ENCODE measurements at regions not wholly inside any gene's neighbourhood (a gene's known extent, or its start where the extent isn't known, plus 50 kb on each side); places are given as distances from the start of the nearest gene placed in this dataset.

DNA sequence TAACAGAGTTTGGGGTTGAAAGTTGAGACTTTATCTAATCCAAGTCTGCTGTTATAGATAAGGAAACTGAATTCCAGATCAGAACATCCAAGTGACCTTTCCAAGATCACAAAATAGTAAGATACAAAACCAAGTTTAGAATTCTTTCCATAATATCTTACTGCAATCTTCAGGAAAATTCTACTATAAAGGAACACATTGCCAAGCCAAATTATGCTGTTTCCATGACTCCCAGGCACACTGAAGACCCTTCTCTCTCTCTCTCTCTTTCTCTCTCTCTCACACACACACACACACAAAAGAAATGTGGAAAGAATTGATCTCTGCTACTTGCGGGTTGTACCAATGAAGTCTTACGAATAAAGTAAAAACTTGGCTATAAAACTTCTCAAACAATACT lies 398.4 kb downstream of the METTL4 start:
- no peak for DNase-seq
- H3K9me3 Mint-ChIP-seq: no peaks in the 10 kb centered on the region
- no peaks in the 10 kb centered on the region for H3K36me3 Mint-ChIP-seq (ENCODE audit: low read depth)
- POLR2A ChIA-PET: no interaction called here
- no peaks in the 10 kb centered on the region for H3K27me3 Mint-ChIP-seq
- CTCF ChIA-PET: no interaction called here
- no peak overlapping the region for H3K27ac Mint-ChIP-seq
- H3K4me1 Mint-ChIP-seq: no peaks in the 10 kb centered on the region
- H3K4me3 Mint-ChIP-seq: no peak overlapping the region

GRCh38 chr18:2173486-2173885 lies 397.8 kb downstream of the METTL4 start:
- Mint-ChIP-seq H3K27me3 (no peaks in the 10 kb centered on the region), H3K27ac (no peak overlapping the region), H3K4me3 (no peak overlapping the region), H3K36me3 (ENCODE audit: low read depth) (no peaks in the 10 kb centered on the region), H3K4me1 (no peaks in the 10 kb centered on the region), H3K9me3 (no peaks in the 10 kb centered on the region)
- DNase-seq: no peak
- ChIA-PET CTCF (no interaction called here), POLR2A (no interaction called here)

GRCh38 chr18:2178036-2178435 lies 393.3 kb downstream of the METTL4 start:
- Mint-ChIP-seq H3K4me3 (no peak overlapping the region), H3K27ac (no peak overlapping the region), H3K27me3 (no peaks in the 10 kb centered on the region), H3K4me1 (no peaks in the 10 kb centered on the region), H3K36me3 (ENCODE audit: low read depth) (no peaks in the 10 kb centered on the region), H3K9me3 (no peaks in the 10 kb centered on the region)
- ChIA-PET CTCF (no interaction called here), POLR2A (no interaction called here)
- no peak for DNase-seq

DNA sequence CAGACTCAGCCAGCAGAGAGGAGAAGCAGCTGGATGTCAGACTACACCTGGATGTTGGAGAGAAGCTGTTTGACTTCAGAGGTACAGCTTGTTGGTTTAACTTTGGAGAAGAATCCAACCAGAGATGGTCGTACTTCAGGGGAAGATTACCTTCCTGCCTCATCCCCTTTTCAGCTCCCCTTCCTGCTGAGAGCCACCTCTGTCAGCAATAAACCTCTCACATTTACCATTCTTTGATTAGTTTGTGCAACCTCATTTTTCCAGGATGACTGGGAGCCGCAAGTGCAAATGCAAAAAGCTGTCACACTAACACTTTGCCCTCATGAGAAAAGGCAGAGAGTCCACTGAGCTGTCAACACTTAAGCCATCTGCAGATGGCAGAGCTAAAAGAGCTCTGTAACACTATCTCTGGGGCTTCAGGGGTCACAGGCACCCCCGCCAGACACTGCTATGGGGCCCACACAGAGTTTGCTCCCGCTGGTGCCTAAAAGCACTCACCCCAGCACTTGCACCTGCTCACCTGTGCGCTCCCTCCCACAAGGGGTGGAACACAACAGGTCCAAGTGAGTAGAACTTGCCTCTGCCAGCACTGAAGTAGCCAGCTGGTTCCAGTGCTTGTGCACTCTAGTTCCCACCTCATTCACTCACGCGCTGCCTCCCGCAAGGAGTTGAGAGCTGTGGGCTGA lies 391.7 kb downstream of the METTL4 start:
- CTCF ChIA-PET: no interaction called here
- no peak overlapping the region for H3K4me3 Mint-ChIP-seq

DNA sequence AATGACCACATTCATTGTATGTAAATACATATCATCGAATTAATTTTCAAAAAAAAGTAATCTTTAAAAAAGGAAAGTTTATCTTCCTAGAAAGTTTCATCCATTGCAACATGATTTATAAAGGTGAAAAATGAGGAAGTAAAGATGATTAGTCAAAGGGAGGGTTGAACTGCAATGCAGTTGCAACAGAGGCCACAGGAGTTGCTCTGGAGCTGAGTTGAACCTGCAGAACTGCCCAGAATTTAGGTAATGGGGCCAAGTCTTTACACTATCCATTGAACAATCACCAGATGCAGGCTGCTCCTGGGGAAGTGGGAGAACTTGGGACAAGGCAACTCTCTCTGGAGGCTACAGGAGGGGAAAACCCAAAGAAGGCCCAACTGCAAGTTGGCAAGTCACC lies 390.7 kb downstream of the METTL4 start:
- POLR2A ChIA-PET: no interaction called here
- H3K36me3 Mint-ChIP-seq (ENCODE audit: low read depth): no peaks in the 10 kb centered on the region

More for the DNA sequence above, 391.7 kb downstream of the METTL4 start:
- Mint-ChIP-seq H3K27ac (no peak overlapping the region), H3K27me3 (no peaks in the 10 kb centered on the region), H3K9me3 (no peaks in the 10 kb centered on the region), H3K4me1 (no peaks in the 10 kb centered on the region), H3K36me3 (ENCODE audit: low read depth) (no peaks in the 10 kb centered on the region)
- no peak for DNase-seq
- POLR2A ChIA-PET: no interaction called here

GRCh38 chr18:2183432-2183831 lies 387.9 kb downstream of the METTL4 start:
- Mint-ChIP-seq H3K4me3 (no peak overlapping the region), H3K36me3 (ENCODE audit: low read depth) (no peaks in the 10 kb centered on the region), H3K4me1 (no peaks in the 10 kb centered on the region), H3K27me3 (no peaks in the 10 kb centered on the region), H3K9me3 (no peaks in the 10 kb centered on the region), H3K27ac (no peak overlapping the region)
- ChIA-PET POLR2A (no interaction called here), CTCF (no interaction called here)
- no peak for DNase-seq

More for the DNA sequence above, 390.7 kb downstream of the METTL4 start:
- H3K4me3 Mint-ChIP-seq: no peak overlapping the region
- H3K27me3 Mint-ChIP-seq: no peaks in the 10 kb centered on the region
- H3K27ac Mint-ChIP-seq: no peak overlapping the region
- DNase-seq: no peak
- no peaks in the 10 kb centered on the region for H3K4me1 Mint-ChIP-seq
- H3K9me3 Mint-ChIP-seq: no peaks in the 10 kb centered on the region
- CTCF ChIA-PET: no interaction called here

- ChIA-PET CTCF (no interaction called here), POLR2A (no interaction called here)
- Mint-ChIP-seq H3K4me3 (no peak overlapping the region), H3K36me3 (ENCODE audit: low read depth) (no peaks in the 10 kb centered on the region), H3K4me1 (no peaks in the 10 kb centered on the region), H3K9me3 (no peaks in the 10 kb centered on the region), H3K27me3 (no peaks in the 10 kb centered on the region), H3K27ac (no peak overlapping the region)
- DNase-seq: no peak
Measured at GRCh38 chr18:2186967-2187366, 384.3 kb downstream of the METTL4 start.

DNA sequence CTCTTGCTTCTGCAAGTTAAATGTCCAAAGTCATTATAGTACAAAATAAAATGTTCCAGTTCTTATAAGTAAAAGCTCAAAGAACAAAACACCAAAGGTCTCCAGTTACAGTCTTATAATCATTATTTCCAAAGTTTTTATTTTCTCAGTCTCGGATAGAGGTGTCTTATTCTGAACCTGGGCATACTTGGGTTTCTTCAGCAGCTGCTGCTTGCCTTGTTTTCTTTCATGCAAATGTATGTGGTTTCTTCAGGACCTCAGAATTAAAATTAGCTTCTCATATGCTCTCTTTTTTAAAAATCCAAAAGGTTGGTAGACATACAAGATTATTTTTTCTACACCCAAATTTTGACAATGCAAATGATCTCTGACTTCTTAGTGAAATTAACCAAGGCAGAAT lies 383.0 kb downstream of the METTL4 start:
- ChIA-PET CTCF (no interaction called here), POLR2A (no interaction called here)
- Mint-ChIP-seq H3K4me3 (no peak overlapping the region), H3K36me3 (ENCODE audit: low read depth) (no peaks in the 10 kb centered on the region), H3K9me3 (no peaks in the 10 kb centered on the region), H3K4me1 (no peaks in the 10 kb centered on the region), H3K27ac (no peak overlapping the region), H3K27me3 (no peaks in the 10 kb centered on the region)
- no peak for DNase-seq

- no peaks in the 10 kb centered on the region for H3K36me3 Mint-ChIP-seq (ENCODE audit: low read depth)
- no peak overlapping the region for H3K27ac Mint-ChIP-seq
- no peaks in the 10 kb centered on the region for H3K27me3 Mint-ChIP-seq
- H3K4me3 Mint-ChIP-seq: no peak overlapping the region
- DNase-seq: no peak
- CTCF ChIA-PET: no interaction called here
- POLR2A ChIA-PET: no interaction called here
- no peaks in the 10 kb centered on the region for H3K9me3 Mint-ChIP-seq
- no peaks in the 10 kb centered on the region for H3K4me1 Mint-ChIP-seq
Measured at GRCh38 chr18:2191180-2191790, 380.0 kb downstream of the METTL4 start.

DNA sequence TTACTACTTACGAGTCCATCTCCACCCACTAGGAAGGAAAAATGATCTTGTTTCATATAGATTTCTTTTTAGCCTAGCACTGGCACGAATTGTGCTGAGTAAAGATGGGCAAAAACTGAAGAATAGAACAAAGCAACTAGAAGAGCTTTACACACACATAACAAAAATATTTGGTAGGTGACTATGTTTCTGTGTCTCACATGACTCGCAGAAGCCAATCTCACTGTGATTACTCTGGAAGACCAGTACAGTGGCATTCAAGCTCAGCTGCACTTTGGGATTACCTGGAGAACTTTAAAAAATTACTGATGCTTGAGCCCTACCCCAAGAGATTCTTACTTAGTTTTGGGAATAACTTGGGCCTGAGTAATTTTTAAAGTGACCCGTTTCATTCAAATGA lies 378.7 kb downstream of the METTL4 start:
- no peaks in the 10 kb centered on the region for H3K27me3 Mint-ChIP-seq
- POLR2A ChIA-PET: no interaction called here
- H3K36me3 Mint-ChIP-seq (ENCODE audit: low read depth): no peaks in the 10 kb centered on the region
- no peak overlapping the region for H3K27ac Mint-ChIP-seq
- CTCF ChIA-PET: no interaction called here
- no peak overlapping the region for H3K4me3 Mint-ChIP-seq
- H3K4me1 Mint-ChIP-seq: no peaks in the 10 kb centered on the region
- H3K9me3 Mint-ChIP-seq: no peaks in the 10 kb centered on the region
- no peak for DNase-seq

DNA sequence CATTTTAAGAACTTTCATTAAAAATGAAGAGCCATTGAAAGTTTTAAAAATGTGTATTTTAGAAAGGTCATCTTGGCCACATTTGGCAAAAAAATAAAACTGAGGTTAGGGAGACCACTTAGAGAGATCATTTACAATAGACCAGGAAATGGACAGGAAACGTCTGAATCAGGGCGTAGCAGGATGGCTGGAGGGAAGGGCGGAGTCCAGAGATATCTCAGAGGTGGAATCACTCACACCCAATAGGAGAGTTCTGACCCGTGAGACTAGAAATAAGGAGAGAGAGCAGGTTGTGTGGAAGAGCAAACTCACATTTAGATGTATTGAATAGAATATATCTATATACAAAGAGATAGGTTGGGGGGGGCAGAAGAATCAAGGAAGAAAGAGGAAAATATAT lies 373.4 kb downstream of the METTL4 start:
- ChIA-PET POLR2A (no interaction called here), CTCF (no interaction called here)
- no peak overlapping the region for H3K4me3 Mint-ChIP-seq
- no peaks in the 10 kb centered on the region for H3K36me3 Mint-ChIP-seq (ENCODE audit: low read depth)
- H3K4me1 Mint-ChIP-seq: no peaks in the 10 kb centered on the region
- no peaks in the 10 kb centered on the region for H3K27me3 Mint-ChIP-seq
- no peak overlapping the region for H3K27ac Mint-ChIP-seq
- no peaks in the 10 kb centered on the region for H3K9me3 Mint-ChIP-seq
- no peak for DNase-seq

DNA sequence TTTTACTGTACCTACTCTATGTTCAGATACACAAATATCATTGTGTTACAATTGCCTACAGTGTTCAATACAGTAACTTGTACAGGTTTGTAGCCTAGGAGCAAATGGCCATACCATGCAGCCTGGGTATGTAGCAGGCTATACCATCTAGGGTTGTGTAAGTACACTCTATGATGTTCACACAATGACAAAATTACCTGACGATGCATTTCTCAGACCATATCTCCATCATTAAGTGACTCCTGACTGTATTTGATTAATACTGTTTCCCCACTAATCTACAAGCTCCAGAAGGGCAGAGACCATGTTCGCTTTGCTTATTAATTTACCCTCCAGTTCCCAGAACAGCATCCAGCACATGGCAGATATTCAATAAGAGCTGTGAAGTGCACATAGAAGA lies 372.2 kb downstream of the METTL4 start:
- DNase-seq: no peak
- ChIA-PET CTCF (no interaction called here), POLR2A (no interaction called here)
- H3K27ac Mint-ChIP-seq: no peak overlapping the region
- no peaks in the 10 kb centered on the region for H3K9me3 Mint-ChIP-seq
- H3K36me3 Mint-ChIP-seq (ENCODE audit: low read depth): no peaks in the 10 kb centered on the region
- no peaks in the 10 kb centered on the region for H3K4me1 Mint-ChIP-seq
- H3K27me3 Mint-ChIP-seq: no peaks in the 10 kb centered on the region
- no peak overlapping the region for H3K4me3 Mint-ChIP-seq

- CTCF ChIA-PET: no interaction called here
- H3K27ac Mint-ChIP-seq: no peak overlapping the region
- no peaks in the 10 kb centered on the region for H3K4me1 Mint-ChIP-seq
- POLR2A ChIA-PET: no interaction called here
- DNase-seq: no peak
- H3K36me3 Mint-ChIP-seq (ENCODE audit: low read depth): no peaks in the 10 kb centered on the region
- H3K4me3 Mint-ChIP-seq: no peak overlapping the region
- no peaks in the 10 kb centered on the region for H3K27me3 Mint-ChIP-seq
- H3K9me3 Mint-ChIP-seq: no peaks in the 10 kb centered on the region
Measured at GRCh38 chr18:2201036-2201600, 370.2 kb downstream of the METTL4 start.

GRCh38 chr18:2204736-2205135 lies 366.6 kb downstream of the METTL4 start:
- no peaks in the 10 kb centered on the region for H3K9me3 Mint-ChIP-seq
- no peak for DNase-seq
- no peaks in the 10 kb centered on the region for H3K36me3 Mint-ChIP-seq (ENCODE audit: low read depth)
- ChIA-PET CTCF (no interaction called here), POLR2A (no interaction called here)
- H3K27me3 Mint-ChIP-seq: no peaks in the 10 kb centered on the region
- H3K4me1 Mint-ChIP-seq: no peaks in the 10 kb centered on the region
- no peak overlapping the region for H3K4me3 Mint-ChIP-seq
- no peak overlapping the region for H3K27ac Mint-ChIP-seq

Data from activated CD4-positive, alpha-beta memory T cell treated with anti-CD3 and anti-CD28 coated beads, Interleukin-2, amount 10 ng/mL, durations not matched to agents 7 days and 5 days (primary cell).